ENCODE measurements at regions not wholly inside any gene's neighbourhood (a gene's known extent, or its start where the extent isn't known, plus 50 kb on each side); places are given as distances from the start of the nearest gene placed in this dataset.

DNA sequence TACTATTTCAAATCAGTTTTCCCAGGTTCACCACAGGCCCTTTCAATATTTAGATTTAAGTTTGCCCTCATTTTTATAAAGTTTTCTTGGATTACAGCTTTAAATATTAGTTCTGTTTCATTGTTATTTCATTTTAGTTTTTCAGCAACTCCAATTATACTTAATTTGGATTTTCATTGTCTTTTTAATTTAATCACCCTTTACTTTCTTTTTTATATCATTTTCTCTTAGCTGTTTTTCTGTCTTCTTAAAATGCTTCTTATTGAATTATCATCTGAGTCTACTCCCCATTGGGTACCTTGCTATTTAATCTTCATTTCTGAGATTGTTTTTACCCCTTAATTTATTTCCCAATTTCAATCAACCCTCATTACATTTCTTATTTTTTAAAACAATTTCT is 160.4 kb downstream of the PAPSS1 start:
- no peaks in the 10 kb centered on the region for H3K36me3 ChIP-seq (replicated peaks in 1 of 2; ENCODE audit: control extremely low read depth in 1 of 2, control insufficient read depth in 1 of 2, extremely low read depth in 1 of 2, insufficient read depth in 2 of 2, low read length in 1 of 2)
- no peak for TF ChIP-seq EZH2 (IDR thresholded peaks at IDR 0.05; ENCODE audit: borderline replicate concordance, insufficient read depth, low read depth, low read length, poor library complexity, severe bottlenecking)
- TF ChIP-seq, protein P1, sequence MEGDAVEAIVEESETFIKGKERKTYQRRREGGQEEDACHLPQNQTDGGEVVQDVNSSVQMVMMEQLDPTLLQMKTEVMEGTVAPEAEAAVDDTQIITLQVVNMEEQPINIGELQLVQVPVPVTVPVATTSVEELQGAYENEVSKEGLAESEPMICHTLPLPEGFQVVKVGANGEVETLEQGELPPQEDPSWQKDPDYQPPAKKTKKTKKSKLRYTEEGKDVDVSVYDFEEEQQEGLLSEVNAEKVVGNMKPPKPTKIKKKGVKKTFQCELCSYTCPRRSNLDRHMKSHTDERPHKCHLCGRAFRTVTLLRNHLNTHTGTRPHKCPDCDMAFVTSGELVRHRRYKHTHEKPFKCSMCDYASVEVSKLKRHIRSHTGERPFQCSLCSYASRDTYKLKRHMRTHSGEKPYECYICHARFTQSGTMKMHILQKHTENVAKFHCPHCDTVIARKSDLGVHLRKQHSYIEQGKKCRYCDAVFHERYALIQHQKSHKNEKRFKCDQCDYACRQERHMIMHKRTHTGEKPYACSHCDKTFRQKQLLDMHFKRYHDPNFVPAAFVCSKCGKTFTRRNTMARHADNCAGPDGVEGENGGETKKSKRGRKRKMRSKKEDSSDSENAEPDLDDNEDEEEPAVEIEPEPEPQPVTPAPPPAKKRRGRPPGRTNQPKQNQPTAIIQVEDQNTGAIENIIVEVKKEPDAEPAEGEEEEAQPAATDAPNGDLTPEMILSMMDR (IDR thresholded peaks at IDR 0.05), result no peak
- Mint-ChIP-seq H3K27me3 (peaks cover 3% of the 10 kb centered on the region), H3K27ac (no peak overlapping the region), H3K9me3 (ENCODE audit: insufficient read depth) (peaks cover 4% of the 10 kb centered on the region), H3K4me1 (no peaks in the 10 kb centered on the region), H3K4me3 (no peak overlapping the region)
- ChIA-PET CTCF (no interaction called here), POLR2A (no interaction called here)
- H3K4me3 ChIP-seq (ENCODE audit: control extremely low read depth in 1 of 5, extremely low read depth in 1 of 5, insufficient read depth in 1 of 5, low read depth in 2 of 5, low read length in 4 of 5), result no peak overlapping the region
- H3K4me2 ChIP-seq (replicated peaks; ENCODE audit: low read depth, low read length, poor library complexity, severe bottlenecking), result no peak overlapping the region
- no peak for ATAC-seq (ENCODE audit: low read depth)
- H3K4me1 ChIP-seq (ENCODE audit: control insufficient read depth in 2 of 2, insufficient read depth in 2 of 2, low read length in 2 of 2), result no peaks in the 10 kb centered on the region
- H4K20me1 ChIP-seq (ENCODE audit: control insufficient read depth, insufficient read depth, low read length, poor library complexity, severe bottlenecking), result no peaks in the 10 kb centered on the region
- no peaks in the 10 kb centered on the region for H3K27me3 ChIP-seq (replicated peaks in 1 of 4; ENCODE audit: control extremely low read depth in 1 of 4, control insufficient read depth in 3 of 4, insufficient read depth in 4 of 4, low read length in 3 of 4)
- H3K9me3 ChIP-seq (ENCODE audit: control extremely low read depth in 1 of 3, control insufficient read depth in 2 of 3, insufficient read depth in 1 of 3, low read length in 2 of 3), result peaks cover 0 to 1% (median 0%) of the 10 kb centered on the region in 3 donors
- DNase-seq, result no peak
- no peak overlapping the region for H2AFZ ChIP-seq (ENCODE audit: insufficient read depth, low read depth, low read length, poor library complexity, severe bottlenecking)
- H3K79me2 ChIP-seq (ENCODE audit: control insufficient read depth, insufficient read depth, low read length), result no peaks in the 10 kb centered on the region
- no peak overlapping the region for H3K9ac ChIP-seq (ENCODE audit: low read length)
- intact Hi-C loops (cut with micrococcal nuclease), result loop anchor here (10.0 kb wide), 1 partner anchor 175 kb away; no protein-coding TSS in a partner anchor
- no peak overlapping the region for H3K27ac ChIP-seq (ENCODE audit: low read length in 2 of 2)

DNA sequence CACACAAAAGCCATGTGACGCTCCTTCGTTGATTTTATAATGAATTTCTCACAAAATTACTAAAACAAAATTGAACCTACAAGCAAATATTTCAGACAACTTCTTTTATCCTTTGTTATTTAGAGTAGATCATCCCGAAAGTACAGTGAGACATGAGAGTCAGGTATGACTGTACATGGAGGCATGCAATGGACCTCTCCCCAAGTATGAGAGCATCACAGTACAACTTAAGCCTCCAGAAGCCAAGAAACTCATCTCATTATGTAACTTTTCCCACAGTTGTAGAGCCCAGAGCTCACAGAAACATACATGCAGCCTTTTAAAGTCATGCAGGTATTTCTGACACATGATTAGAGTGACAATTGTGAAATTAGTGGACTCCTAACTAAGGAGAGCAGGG is 167.7 kb downstream of the PAPSS1 start:
- POLR2A ChIA-PET, result no interaction called here
- peaks cover 2% of the 10 kb centered on the region for H3K9me3 Mint-ChIP-seq (ENCODE audit: insufficient read depth)
- no peak overlapping the region for H3K4me3 Mint-ChIP-seq
- no peak for ATAC-seq (ENCODE audit: low read depth)
- Histone ChIP-seq H3K27ac (ENCODE audit: low read length in 2 of 2) (no peak overlapping the region), H3K4me1 (ENCODE audit: control insufficient read depth in 2 of 2, insufficient read depth in 2 of 2, low read length in 2 of 2) (no peaks in the 10 kb centered on the region), H3K4me2 (replicated peaks; ENCODE audit: low read depth, low read length, poor library complexity, severe bottlenecking) (no peak overlapping the region), H3K4me3 (ENCODE audit: control extremely low read depth in 1 of 5, extremely low read depth in 1 of 5, insufficient read depth in 1 of 5, low read depth in 2 of 5, low read length in 4 of 5) (no peak overlapping the region), H3K27me3 (replicated peaks in 1 of 4; ENCODE audit: control extremely low read depth in 1 of 4, control insufficient read depth in 3 of 4, insufficient read depth in 4 of 4, low read length in 3 of 4) (no peaks in the 10 kb centered on the region), H3K79me2 (ENCODE audit: control insufficient read depth, insufficient read depth, low read length) (no peaks in the 10 kb centered on the region), H3K36me3 (replicated peaks in 1 of 2; ENCODE audit: control extremely low read depth in 1 of 2, control insufficient read depth in 1 of 2, extremely low read depth in 1 of 2, insufficient read depth in 2 of 2, low read length in 1 of 2) (no peaks in the 10 kb centered on the region), H2AFZ (ENCODE audit: insufficient read depth, low read depth, low read length, poor library complexity, severe bottlenecking) (no peak overlapping the region), H4K20me1 (ENCODE audit: control insufficient read depth, insufficient read depth, low read length, poor library complexity, severe bottlenecking) (no peaks in the 10 kb centered on the region), H3K9me3 (ENCODE audit: control extremely low read depth in 1 of 3, control insufficient read depth in 2 of 3, insufficient read depth in 1 of 3, low read length in 2 of 3) (no peaks in the 10 kb centered on the region), H3K9ac (ENCODE audit: low read length) (no peak overlapping the region)
- CTCF ChIA-PET, result no interaction called here
- H3K27ac Mint-ChIP-seq, result no peak overlapping the region
- TF ChIP-seq EZH2 (IDR thresholded peaks at IDR 0.05; ENCODE audit: borderline replicate concordance, insufficient read depth, low read depth, low read length, poor library complexity, severe bottlenecking), result no peak
- TF ChIP-seq, protein P1 (IDR thresholded peaks at IDR 0.05), result no peak
- intact Hi-C loops (cut with micrococcal nuclease), result loop anchor here (10.0 kb wide), 1 partner anchor 182 kb away; no protein-coding TSS in a partner anchor
- no peaks in the 10 kb centered on the region for H3K4me1 Mint-ChIP-seq
- no CpG with 5 or more reads among the region's 3 CpGs for WGBS (ENCODE audit: insufficient coverage)
- no peaks in the 10 kb centered on the region for H3K27me3 Mint-ChIP-seq
- no peak for DNase-seq

Data from B cell (primary cell).